Naive B cell (primary cell): ENCODE measurements at regions not wholly inside any gene's neighbourhood (a gene's known extent, or its start where the extent isn't known, plus 50 kb on each side); places are given as distances from the start of the nearest gene placed in this dataset.
"Not testable (repeated sequence)": the region's sequence is repeated elsewhere in the genome, so short reads cannot be mapped to it uniquely, and the experiment has no call there.

Source experiments
- ATAC-seq, 2 donors: fragments of 150-1000 bp; cut with Tn5 transposase; 2 replicates each; pipeline ENCODE4 v1.10.0; 2021; ENCODE audit warnings: low read depth in 2 of 2, mild to moderate bottlenecking in 2 of 2, moderate library complexity in 2 of 2
- DNase-seq: peaks from one replicate; pipeline ENCODE4 v3.0.0; 2022
- H3K27ac Mint-ChIP-seq, 6 donors: one replicate each; pipeline ENCODE4 v1.8.0; 2020 to 2022; ENCODE audit warnings: mild to moderate bottlenecking in 6 of 6, mixed read lengths in 6 of 6, moderate library complexity in 5 of 6, inconsistent platforms in 2 of 6
- H3K27me3 Mint-ChIP-seq, 3 donors: one replicate each; pipeline ENCODE4 v1.8.0; 2021 to 2022; ENCODE audit warnings: mixed read lengths in 3 of 3, mild to moderate bottlenecking in 1 of 3
- H3K36me3 Mint-ChIP-seq, 2 donors: one replicate each; pipeline ENCODE4 v1.8.0; 2020 to 2022; ENCODE audit warnings: mixed read lengths in 2 of 2, inconsistent platforms in 1 of 2, mild to moderate bottlenecking in 1 of 2
- H3K4me1 Mint-ChIP-seq, 3 donors: one replicate each; pipeline ENCODE4 v1.8.0; 2020 to 2022; ENCODE audit warnings: mixed read lengths in 3 of 3, inconsistent platforms in 1 of 3, mild to moderate bottlenecking in 1 of 3, moderate library complexity in 1 of 3
- H3K4me3 Mint-ChIP-seq, 8 donors: one replicate each; pipeline ENCODE4 v1.8.0; 2020 to 2022; ENCODE audit warnings: mild to moderate bottlenecking in 8 of 8, mixed read lengths in 8 of 8, moderate library complexity in 8 of 8, inconsistent platforms in 2 of 8
- H3K9me3 Mint-ChIP-seq, 7 donors: one replicate each; pipeline ENCODE4 v1.8.0; 2020 to 2022; ENCODE audit warnings: mixed read lengths in 7 of 7, mild to moderate bottlenecking in 5 of 7, inconsistent platforms in 2 of 7, moderate library complexity in 1 of 7

DNA sequence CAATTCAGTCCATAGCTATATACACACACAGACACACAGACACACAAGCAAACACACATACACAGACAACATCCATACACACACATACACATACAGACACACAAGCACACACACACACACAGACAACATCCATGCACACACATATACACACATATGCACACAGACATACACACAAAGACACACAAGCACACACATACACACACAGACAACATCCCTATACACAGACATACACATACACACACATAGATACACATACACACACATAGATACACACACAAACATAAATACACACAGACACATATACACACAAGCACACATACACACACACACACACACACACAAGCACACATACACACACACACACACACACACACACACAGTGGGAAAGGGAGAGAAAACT, 254.8 kb downstream of the VRK1 start:
- Mint-ChIP-seq H3K27me3 (peaks cover 0 to 22% (median 10%) of the 10 kb centered on the region in 3 donors), H3K9me3 (peaks cover 0 to 1% (median 0%) of the 10 kb centered on the region in 7 donors), H3K4me3 (no peak overlapping the region), H3K4me1 (no peaks in the 10 kb centered on the region), H3K27ac (no peak overlapping the region), H3K36me3 (no peaks in the 10 kb centered on the region)
- DNase-seq (no peak), ATAC-seq (no peak)

- DNase-seq (no peak), ATAC-seq (no peak)
- no peak overlapping the region for H3K4me3 Mint-ChIP-seq
- peaks cover 0 to 1% (median 0%) of the 10 kb centered on the region in 7 donors for H3K9me3 Mint-ChIP-seq
- peaks cover 8 to 25% (median 10%) of the 10 kb centered on the region in 3 donors for H3K27me3 Mint-ChIP-seq
- no peaks in the 10 kb centered on the region for H3K4me1 Mint-ChIP-seq
- H3K27ac Mint-ChIP-seq: peak overlapping the region in 1 of 6 donors; percentile 39
- H3K36me3 Mint-ChIP-seq: peaks cover 0 to 7% of the 10 kb centered on the region in 2 donors
These were observed 256.8 kb downstream of the VRK1 start for GRCh38 chr14:97053941-97054340.

DNA sequence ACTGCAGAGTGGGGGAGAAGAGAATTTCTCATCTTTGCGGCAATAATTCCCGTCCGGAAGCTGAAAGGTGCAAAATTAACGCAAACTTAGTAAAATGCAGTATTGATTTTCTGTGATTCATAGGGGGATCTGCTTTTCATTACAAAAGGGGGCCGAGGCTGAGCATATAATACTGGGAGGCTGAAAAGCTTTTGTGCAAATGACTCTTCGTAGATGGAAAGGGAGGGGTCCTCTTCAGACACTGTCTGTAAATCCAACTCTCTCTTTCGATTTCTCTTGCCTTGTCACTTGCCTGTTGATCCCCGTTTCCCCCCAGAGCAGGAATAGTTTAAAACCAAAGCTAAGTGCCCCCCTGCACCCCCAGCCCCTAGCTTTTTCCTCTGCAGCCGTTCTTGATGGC, 258.2 kb downstream of the VRK1 start:
- Mint-ChIP-seq H3K4me3 (peak overlapping the region in 1 of 8 donors; percentile 65), H3K27me3 (peaks cover 8 to 13% (median 10%) of the 10 kb centered on the region in 3 donors), H3K27ac (no peak overlapping the region), H3K4me1 (no peaks in the 10 kb centered on the region), H3K9me3 (peaks cover 0 to 1% (median 0%) of the 10 kb centered on the region in 7 donors), H3K36me3 (peaks cover 0 to 7% of the 10 kb centered on the region in 2 donors)
- DNase-seq: no peak
- no peak for ATAC-seq

DNA sequence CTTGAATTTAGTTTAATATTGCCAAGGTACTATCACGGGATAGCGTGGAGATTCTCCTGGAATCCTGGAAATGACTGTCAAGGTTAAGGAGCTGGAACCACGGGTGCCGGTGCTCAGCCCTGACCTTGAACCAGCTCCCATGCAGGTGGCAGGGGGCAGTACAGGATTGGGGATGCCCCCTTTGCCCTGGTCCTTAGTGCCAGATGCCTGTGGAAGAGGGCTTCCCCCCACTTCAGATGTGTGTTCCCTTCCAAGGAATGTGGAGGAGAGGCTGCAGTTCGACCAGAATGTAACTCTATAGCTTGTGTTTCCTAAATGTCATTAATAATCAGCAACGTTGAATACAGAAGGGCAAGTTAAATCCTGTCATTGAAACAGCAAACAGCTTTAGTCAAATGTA, 258.9 kb downstream of the VRK1 start:
- peaks cover 0 to 1% (median 0%) of the 10 kb centered on the region in 7 donors for H3K9me3 Mint-ChIP-seq
- no peaks in the 10 kb centered on the region for H3K4me1 Mint-ChIP-seq
- no peak overlapping the region for H3K4me3 Mint-ChIP-seq
- no peak for ATAC-seq
- DNase-seq: no peak
- H3K36me3 Mint-ChIP-seq: peaks cover 0 to 7% of the 10 kb centered on the region in 2 donors
- no peak overlapping the region for H3K27ac Mint-ChIP-seq
- H3K27me3 Mint-ChIP-seq: peaks cover 8 to 10% (median 10%) of the 10 kb centered on the region in 3 donors

DNA sequence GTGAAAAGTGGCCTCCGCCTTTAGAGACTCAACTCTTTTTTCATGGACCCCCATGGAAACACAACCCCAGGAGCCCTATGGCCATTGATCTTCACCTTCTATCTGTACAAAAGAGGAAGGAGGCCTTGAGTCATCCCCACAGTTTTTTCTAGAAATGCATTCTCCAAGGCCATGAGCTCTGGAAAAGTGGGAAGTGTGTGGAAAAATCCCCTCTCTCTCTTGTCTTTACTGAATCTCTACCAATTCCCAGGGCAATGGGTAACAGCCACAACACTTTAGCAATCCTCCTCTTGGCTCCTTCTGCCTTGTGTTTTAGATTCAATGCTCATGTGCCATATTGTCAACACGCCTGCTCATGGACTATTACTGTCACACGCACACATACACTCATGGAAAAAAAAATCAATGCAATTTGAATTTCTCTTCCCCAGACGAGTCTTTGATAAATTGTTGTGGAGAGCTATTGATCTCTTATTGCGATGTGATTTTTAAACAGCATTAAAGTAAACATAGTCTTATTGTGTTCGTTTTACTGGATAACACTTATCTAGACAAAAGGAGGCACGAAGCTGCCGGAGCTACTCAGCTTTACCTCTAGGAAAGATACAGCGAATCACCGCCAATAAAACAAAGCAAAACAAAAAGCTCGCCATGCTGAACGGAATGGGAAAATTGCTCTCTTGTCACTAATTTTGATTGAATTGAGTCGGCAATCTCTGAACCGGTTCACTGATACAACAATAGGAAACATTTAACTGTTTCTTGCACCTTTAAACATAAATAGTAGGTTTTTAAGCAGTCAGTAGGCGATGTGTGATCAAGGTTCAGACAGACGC, 260.3 kb downstream of the VRK1 start:
- peak overlapping the region in 1 of 6 donors; percentile 77 for H3K27ac Mint-ChIP-seq
- H3K4me1 Mint-ChIP-seq: no peaks in the 10 kb centered on the region
- H3K9me3 Mint-ChIP-seq: peaks cover 0 to 7% (median 0%) of the 10 kb centered on the region in 7 donors
- H3K27me3 Mint-ChIP-seq: peaks cover 7 to 10% (median 8%) of the 10 kb centered on the region in 3 donors
- no peak for ATAC-seq
- DNase-seq: no peak
- H3K4me3 Mint-ChIP-seq: no peak overlapping the region
- peaks cover 4 to 15% of the 10 kb centered on the region in 2 donors for H3K36me3 Mint-ChIP-seq

- H3K27ac Mint-ChIP-seq: no peak overlapping the region
- peaks cover 4 to 15% of the 10 kb centered on the region in 2 donors for H3K36me3 Mint-ChIP-seq
- DNase-seq (no peak), ATAC-seq (no peak)
- no peak overlapping the region for H3K4me3 Mint-ChIP-seq
- peaks cover 0 to 7% (median 0%) of the 10 kb centered on the region in 7 donors for H3K9me3 Mint-ChIP-seq
- H3K27me3 Mint-ChIP-seq: peaks cover 7 to 10% (median 8%) of the 10 kb centered on the region in 3 donors
- no peaks in the 10 kb centered on the region for H3K4me1 Mint-ChIP-seq
These were observed 260.9 kb downstream of the VRK1 start for GRCh38 chr14:97058074-97058467.

DNA sequence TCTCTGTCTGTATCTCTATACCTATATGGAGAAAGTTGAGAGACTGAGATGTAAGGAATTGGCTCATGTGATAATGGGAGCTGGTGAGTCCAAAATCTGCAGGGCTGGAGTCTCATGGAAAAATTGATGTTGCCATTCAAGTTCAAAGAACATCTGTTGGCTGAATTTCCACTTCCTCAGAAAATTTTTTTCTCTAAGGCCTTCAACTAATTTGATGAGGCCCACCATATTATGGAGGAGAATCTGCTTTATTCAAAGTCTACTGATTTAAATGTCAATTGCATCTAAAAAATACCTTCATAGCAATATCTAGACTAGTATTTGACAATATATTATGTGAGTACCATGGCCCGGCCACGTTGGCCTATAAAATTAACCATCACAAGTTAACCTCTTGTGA, 261.4 kb downstream of the VRK1 start:
- Mint-ChIP-seq H3K4me3 (no peak overlapping the region), H3K27ac (no peak overlapping the region), H3K4me1 (no peaks in the 10 kb centered on the region), H3K36me3 (peaks cover 4 to 15% of the 10 kb centered on the region in 2 donors), H3K9me3 (peaks cover 0 to 7% (median 0%) of the 10 kb centered on the region in 7 donors), H3K27me3 (peaks cover 7 to 10% (median 8%) of the 10 kb centered on the region in 3 donors)
- ATAC-seq (no peak), DNase-seq (no peak)

DNA sequence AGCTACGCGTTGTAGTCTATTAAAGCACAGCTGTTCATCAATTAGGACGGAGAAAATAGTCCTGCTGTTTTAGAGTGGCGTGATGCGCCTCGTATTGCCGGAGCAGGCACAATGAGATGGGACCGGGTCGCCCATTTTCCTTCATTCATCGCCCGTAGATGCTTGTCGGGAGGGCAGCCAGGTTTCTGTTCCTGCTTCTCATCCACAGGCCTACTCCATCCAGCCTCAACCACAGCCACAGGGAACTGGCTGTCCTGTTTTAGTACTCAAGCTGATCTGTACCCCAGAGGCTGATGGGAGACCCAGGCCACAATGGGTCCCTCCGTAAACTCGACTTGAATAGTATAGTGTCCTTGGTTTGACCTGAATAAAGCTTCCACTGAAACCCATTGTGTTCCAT, 264.0 kb downstream of the VRK1 start:
- Mint-ChIP-seq H3K4me3 (no peak overlapping the region), H3K27ac (no peak overlapping the region)

GRCh38 chr14:97061714-97062113, 264.5 kb downstream of the VRK1 start:
- H3K4me3 Mint-ChIP-seq: no peak overlapping the region
- ATAC-seq: no peak
- H3K36me3 Mint-ChIP-seq: peaks cover 4 to 15% of the 10 kb centered on the region in 2 donors

More for the DNA sequence above, 264.0 kb downstream of the VRK1 start:
- peaks cover 4 to 15% of the 10 kb centered on the region in 2 donors for H3K36me3 Mint-ChIP-seq
- H3K4me1 Mint-ChIP-seq: peaks cover 0 to 10% (median 4%) of the 10 kb centered on the region in 3 donors
- ATAC-seq (no peak), DNase-seq (no peak)
- H3K27me3 Mint-ChIP-seq: peaks cover 14 to 29% (median 28%) of the 10 kb centered on the region in 3 donors
- peaks cover 0 to 7% (median 2%) of the 10 kb centered on the region in 7 donors for H3K9me3 Mint-ChIP-seq

GRCh38 chr14:97065305-97066067, 268.3 kb downstream of the VRK1 start:
- Mint-ChIP-seq H3K36me3 (peaks cover 4 to 8% of the 10 kb centered on the region in 2 donors), H3K4me1 (peaks cover 0 to 11% (median 4%) of the 10 kb centered on the region in 3 donors), H3K9me3 (peaks cover 0 to 7% (median 2%) of the 10 kb centered on the region in 7 donors), H3K4me3 (peak overlapping the region in 1 of 8 donors; percentile 38), H3K27me3 (peaks cover 12 to 31% (median 22%) of the 10 kb centered on the region in 3 donors), H3K27ac (peak overlapping the region in 1 of 6 donors; percentile 57)
- no peak for ATAC-seq
- no peak for DNase-seq

More at GRCh38 chr14:97061714-97062113, 264.5 kb downstream of the VRK1 start:
- peaks cover 0 to 11% (median 4%) of the 10 kb centered on the region in 3 donors for H3K4me1 Mint-ChIP-seq
- DNase-seq: no peak
- peaks cover 14 to 32% (median 31%) of the 10 kb centered on the region in 3 donors for H3K27me3 Mint-ChIP-seq
- H3K9me3 Mint-ChIP-seq: peaks cover 0 to 7% (median 2%) of the 10 kb centered on the region in 7 donors
- H3K27ac Mint-ChIP-seq: peak overlapping the region in 1 of 6 donors; percentile 14

GRCh38 chr14:97066068-97066899, 269.1 kb downstream of the VRK1 start:
- H3K36me3 Mint-ChIP-seq: peaks cover 4 to 8% of the 10 kb centered on the region in 2 donors

GRCh38 chr14:97068293-97068692, 271.1 kb downstream of the VRK1 start:
- H3K36me3 Mint-ChIP-seq, ATAC-seq, DNase-seq, H3K4me3 Mint-ChIP-seq, H3K9me3 Mint-ChIP-seq: not testable (repeated sequence)
- peak overlapping the region in 2 of 6 donors; percentile 16 to 55 for H3K27ac Mint-ChIP-seq
- peaks cover 2 to 17% (median 7%) of the 10 kb centered on the region in 3 donors for H3K4me1 Mint-ChIP-seq
- H3K27me3 Mint-ChIP-seq: peaks cover 12 to 31% (median 22%) of the 10 kb centered on the region in 3 donors

More at GRCh38 chr14:97066068-97066899, 269.1 kb downstream of the VRK1 start:
- Mint-ChIP-seq H3K4me1 (peaks cover 0 to 11% (median 4%) of the 10 kb centered on the region in 3 donors), H3K9me3 (peaks cover 0 to 7% (median 2%) of the 10 kb centered on the region in 7 donors), H3K4me3 (no peak overlapping the region), H3K27ac (no peak overlapping the region), H3K27me3 (peaks cover 12 to 31% (median 22%) of the 10 kb centered on the region in 3 donors)
- DNase-seq (no peak), ATAC-seq (no peak)
